CD4-positive, alpha-beta memory T cell (primary cell): ENCODE measurements at regions not wholly inside any gene's neighbourhood (a gene's known extent, or its start where the extent isn't known, plus 50 kb on each side); places are given as distances from the start of the nearest gene placed in this dataset.
A peak's percentile ranks its signal among the peaks of the same experiment; 100 is the strongest.

ENCODE experiments used
- CTCF ChIA-PET: fragments of 350-600 bp; sonication (Branson Sonifier 250); formaldehyde crosslinking; loops from one replicate; lab custom pipeline; 2021; ENCODE audit warnings: inconsistent platforms; ENCODE audit not compliant: partially characterized antibody; lab: Charles Lee
- POLR2A ChIA-PET: fragments of 350-600 bp; sonication (Branson Sonifier 250); formaldehyde crosslinking; loops from one replicate; lab custom pipeline; 2021; ENCODE audit not compliant: partially characterized antibody; lab: Charles Lee
- DNase-seq, 5 donors: peaks; one replicate each; pipeline versions ENCODE4 v3.0.0 to v3.0.0-alpha.2; 2020 to 2022; ENCODE audit warnings: mixed read lengths in 1 of 5
- H3K27ac ChIP-seq: one replicate; pipeline ENCODE4 v1.7.0; 2013; ENCODE audit warnings: low read depth, low read length
- H3K27me3 ChIP-seq: 2 replicates; pipeline ENCODE4 v1.7.0; 2013; ENCODE audit warnings: mild to moderate bottlenecking, low read length, moderate library complexity; ENCODE audit not compliant: insufficient read depth
- H3K36me3 ChIP-seq: 2 replicates; pipeline ENCODE4 v1.7.0; 2013; ENCODE audit warnings: mild to moderate bottlenecking, low read length, moderate library complexity; ENCODE audit not compliant: insufficient read depth
- H3K4me1 ChIP-seq: 2 replicates; pipeline ENCODE4 v1.7.0; 2013; ENCODE audit warnings: mild to moderate bottlenecking, low read length, moderate library complexity; ENCODE audit not compliant: insufficient read depth
- H3K4me3 ChIP-seq, 2 donors: one replicate each; pipeline ENCODE4 v1.7.0; 2013; ENCODE audit warnings: low read length in 2 of 2, mild to moderate bottlenecking in 1 of 2
- H3K9me3 ChIP-seq, 2 donors: one replicate each; pipeline ENCODE4 v1.7.0; 2013; ENCODE audit warnings: low read length in 2 of 2, control low read depth in 1 of 2; ENCODE audit not compliant: control insufficient read depth in 1 of 2
- H3K27ac Mint-ChIP-seq, 7 donors: one replicate each; pipeline ENCODE4 v1.8.0; 2020 to 2021; ENCODE audit warnings: mixed read lengths in 7 of 7, mild to moderate bottlenecking in 6 of 7, inconsistent platforms in 3 of 7, moderate library complexity in 3 of 7
- H3K27me3 Mint-ChIP-seq, 2 donors: one replicate each; pipeline ENCODE4 v1.8.0; 2020 to 2021; ENCODE audit warnings: mixed read lengths in 2 of 2
- H3K36me3 Mint-ChIP-seq, 2 donors: one replicate each; pipeline ENCODE4 v1.8.0; 2020 to 2021; ENCODE audit warnings: mixed read lengths in 2 of 2, inconsistent platforms in 1 of 2, mild to moderate bottlenecking in 1 of 2
- H3K4me1 Mint-ChIP-seq, 4 donors: one replicate each; pipeline ENCODE4 v1.8.0; 2020 to 2021; ENCODE audit warnings: mixed read lengths in 4 of 4, mild to moderate bottlenecking in 1 of 4
- H3K4me3 Mint-ChIP-seq, 8 donors: one replicate each; pipeline ENCODE4 v1.8.0; 2020 to 2021; ENCODE audit warnings: mixed read lengths in 8 of 8, mild to moderate bottlenecking in 7 of 8, moderate library complexity in 6 of 8, inconsistent platforms in 3 of 8
- H3K9me3 Mint-ChIP-seq, 8 donors: one replicate each; pipeline ENCODE4 v1.8.0; 2020 to 2021; ENCODE audit warnings: mixed read lengths in 8 of 8, mild to moderate bottlenecking in 5 of 8, inconsistent platforms in 3 of 8, moderate library complexity in 1 of 8
- intact Hi-C: fragments of 100-400 bp; cut with micrococcal nuclease; formaldehyde crosslinking; loops from one replicate; pipeline ENCODE4 v1.15.1; 2023

DNA sequence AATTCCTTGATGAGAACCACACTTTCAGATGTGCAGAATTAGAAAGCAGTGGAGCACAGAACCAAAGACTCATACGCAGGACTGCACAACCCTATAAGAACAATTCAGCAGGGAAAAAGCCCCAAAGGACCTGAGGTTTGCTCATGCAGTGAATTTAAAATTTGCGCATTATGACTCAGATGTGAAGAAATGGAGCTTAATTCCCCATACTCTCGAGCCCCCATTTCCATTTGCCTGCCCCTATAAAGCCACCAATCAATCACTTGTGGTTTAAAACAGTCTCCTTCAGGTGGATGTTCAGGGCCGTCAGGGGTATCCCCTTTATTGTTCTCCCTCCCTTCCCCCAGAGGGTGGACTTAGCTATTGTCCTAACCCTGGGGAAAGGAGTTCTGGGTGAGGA, 221.2 kb downstream of the IGSF11 start:
- Histone ChIP-seq H3K9me3 (no peaks in the 10 kb centered on the region), H3K4me3 (no peak overlapping the region), H3K27ac (no peak overlapping the region), H3K36me3 (no peaks in the 10 kb centered on the region), H3K27me3 (no peaks in the 10 kb centered on the region), H3K4me1 (no peaks in the 10 kb centered on the region)
- ChIA-PET CTCF (no interaction called here), POLR2A (no interaction called here)
- intact Hi-C loops = no loop called here
- DNase-seq = no peak
- peaks cover 3 to 4% of the 10 kb centered on the region in 2 donors for H3K27me3 Mint-ChIP-seq
- no peaks in the 10 kb centered on the region for H3K36me3 Mint-ChIP-seq
- no peak overlapping the region for H3K27ac Mint-ChIP-seq
- peaks cover 0 to 4% (median under 1%) of the 10 kb centered on the region in 4 donors for H3K4me1 Mint-ChIP-seq
- no peaks in the 10 kb centered on the region for H3K9me3 Mint-ChIP-seq
- H3K4me3 Mint-ChIP-seq = no peak overlapping the region

DNA sequence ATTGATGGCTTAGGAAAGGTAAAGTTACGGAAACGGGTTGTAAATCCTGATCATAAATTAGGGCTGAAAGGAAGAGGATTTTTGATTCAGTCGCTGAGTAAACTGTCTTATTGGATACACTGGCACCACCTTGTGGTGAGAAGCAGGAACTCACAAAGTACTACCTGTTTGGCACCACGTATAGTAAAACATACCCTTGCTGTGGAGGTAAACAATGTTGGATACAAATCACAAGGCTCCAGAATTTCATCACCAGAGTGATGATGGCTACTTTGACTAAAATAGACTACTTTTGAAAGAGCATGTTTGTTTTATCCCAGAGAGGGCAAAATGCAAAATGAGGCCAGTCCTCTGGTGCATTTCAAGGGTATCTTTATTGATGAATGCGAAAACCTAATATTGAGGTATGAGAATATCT, 216.9 kb downstream of the IGSF11 start:
- Mint-ChIP-seq H3K27me3 (peaks cover 2 to 3% of the 10 kb centered on the region in 2 donors), H3K9me3 (no peaks in the 10 kb centered on the region), H3K4me3 (no peak overlapping the region), H3K36me3 (no peaks in the 10 kb centered on the region), H3K4me1 (peaks cover 0 to 4% (median 0%) of the 10 kb centered on the region in 4 donors), H3K27ac (no peak overlapping the region)
- peak in 4 of 5 donors; percentile 15 to 43 (median 29) for DNase-seq
- Histone ChIP-seq H3K27me3 (no peaks in the 10 kb centered on the region), H3K36me3 (no peaks in the 10 kb centered on the region), H3K4me3 (no peak overlapping the region), H3K4me1 (no peaks in the 10 kb centered on the region), H3K27ac (no peak overlapping the region), H3K9me3 (no peaks in the 10 kb centered on the region)
- CTCF ChIA-PET = interaction anchor here (1.0 to 1.6 kb wide), 4 partner anchors 9 to 35 kb away, joined by 3 to 5 read pairs (median 4); no protein-coding TSS in a partner anchor
- POLR2A ChIA-PET = no interaction called here
- intact Hi-C loops = no loop called here

DNA sequence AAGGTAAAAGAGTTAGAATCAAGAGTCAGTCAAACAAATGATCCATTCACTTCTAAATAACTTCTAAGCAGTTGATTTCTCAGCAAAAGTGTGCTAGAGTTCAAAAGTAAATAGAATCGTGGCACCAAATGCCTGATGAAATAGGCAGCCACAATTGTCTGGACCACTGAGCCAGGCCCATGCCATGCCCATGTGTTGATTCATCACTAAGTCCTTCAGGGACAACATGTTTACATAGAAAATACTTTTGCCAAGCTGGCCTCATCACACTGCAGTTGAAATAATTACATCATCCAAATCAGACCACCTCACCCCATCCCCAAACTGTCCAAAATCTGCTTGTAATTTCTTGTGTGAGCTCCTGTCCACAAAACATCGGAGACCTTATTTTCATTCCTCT, 216.3 kb downstream of the IGSF11 start:
- Histone ChIP-seq H3K27ac (no peak overlapping the region), H3K4me1 (no peaks in the 10 kb centered on the region), H3K36me3 (no peaks in the 10 kb centered on the region), H3K27me3 (no peaks in the 10 kb centered on the region), H3K4me3 (no peak overlapping the region), H3K9me3 (no peaks in the 10 kb centered on the region)
- intact Hi-C loops = no loop called here
- Mint-ChIP-seq H3K27me3 (peaks cover 0 to 3% of the 10 kb centered on the region in 2 donors), H3K9me3 (no peaks in the 10 kb centered on the region), H3K27ac (no peak overlapping the region), H3K36me3 (no peaks in the 10 kb centered on the region), H3K4me1 (peaks cover 0 to 4% (median 0%) of the 10 kb centered on the region in 4 donors), H3K4me3 (no peak overlapping the region)
- CTCF ChIA-PET = interaction anchor here (1.1 to 1.6 kb wide), 3 partner anchors 8 to 13 kb away, joined by 3 to 5 read pairs (median 5); no protein-coding TSS in a partner anchor
- POLR2A ChIA-PET = no interaction called here
- no peak for DNase-seq

DNA sequence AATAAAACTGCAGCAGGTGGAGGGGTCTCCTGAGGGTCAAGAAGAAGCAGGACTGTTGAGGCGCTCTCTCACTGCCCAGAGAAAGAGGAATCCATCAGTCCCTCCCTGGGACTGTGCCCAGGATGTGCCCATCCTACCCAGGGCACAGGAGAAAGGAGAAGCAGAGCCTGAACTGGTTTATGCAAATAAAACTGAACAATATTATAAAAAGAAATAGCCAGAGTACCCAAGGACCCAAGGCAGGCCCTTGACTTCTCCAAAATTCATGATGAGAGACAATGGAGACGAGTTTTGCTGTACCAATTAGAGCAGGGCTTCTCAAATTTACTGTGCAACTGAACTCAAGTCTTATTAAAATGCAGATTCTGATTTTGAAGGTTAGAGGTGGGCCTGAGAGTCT, 211.0 kb downstream of the IGSF11 start:
- CTCF ChIA-PET = no interaction called here
- peaks cover 0 to under 1% (median 0%) of the 10 kb centered on the region in 8 donors for H3K9me3 Mint-ChIP-seq
- H3K27ac Mint-ChIP-seq = no peak overlapping the region
- H3K9me3 ChIP-seq = no peaks in the 10 kb centered on the region
- intact Hi-C loops = no loop called here
- no peak for DNase-seq
- peaks cover 6 to 10% of the 10 kb centered on the region in 2 donors for H3K27me3 Mint-ChIP-seq
- H3K36me3 Mint-ChIP-seq = no peaks in the 10 kb centered on the region
- no peak overlapping the region for H3K4me3 Mint-ChIP-seq
- POLR2A ChIA-PET = no interaction called here
- no peaks in the 10 kb centered on the region for H3K27me3 ChIP-seq
- no peaks in the 10 kb centered on the region for H3K36me3 ChIP-seq
- H3K4me1 ChIP-seq = no peaks in the 10 kb centered on the region
- H3K27ac ChIP-seq = no peak overlapping the region
- H3K4me1 Mint-ChIP-seq = no peaks in the 10 kb centered on the region
- H3K4me3 ChIP-seq = no peak overlapping the region

DNA sequence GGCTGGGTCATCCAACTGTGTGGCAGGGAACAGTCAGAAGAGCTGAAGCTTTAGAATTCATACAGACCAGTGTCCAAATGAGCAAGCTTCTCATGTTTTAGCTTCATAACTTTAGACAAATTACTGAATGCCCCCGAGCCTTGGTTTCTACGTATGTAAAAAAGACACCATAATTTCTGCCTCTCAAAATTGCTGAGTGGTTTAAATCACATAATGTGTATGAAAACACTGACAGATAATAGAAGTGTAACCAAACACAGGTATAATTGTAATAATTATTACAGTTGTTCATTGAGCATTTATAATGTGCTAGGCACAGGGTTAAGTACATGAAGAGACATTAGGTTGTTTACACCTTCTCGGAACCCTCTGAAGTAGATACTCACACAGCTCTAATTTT, 207.2 kb downstream of the IGSF11 start:
- POLR2A ChIA-PET = no interaction called here
- no peaks in the 10 kb centered on the region for H3K4me1 Mint-ChIP-seq
- no peak overlapping the region for H3K4me3 Mint-ChIP-seq
- DNase-seq = no peak
- no peak overlapping the region for H3K27ac ChIP-seq
- no peak overlapping the region for H3K27ac Mint-ChIP-seq
- CTCF ChIA-PET = interaction anchor here (1.7 kb wide), 1 partner anchor 9 kb away, joined by 5 read pairs; no protein-coding TSS in a partner anchor
- no peaks in the 10 kb centered on the region for H3K27me3 ChIP-seq
- peaks cover 0 to 2% (median 0%) of the 10 kb centered on the region in 8 donors for H3K9me3 Mint-ChIP-seq
- peaks cover 10 to 12% of the 10 kb centered on the region in 2 donors for H3K27me3 Mint-ChIP-seq
- no peak overlapping the region for H3K4me3 ChIP-seq
- H3K4me1 ChIP-seq = no peaks in the 10 kb centered on the region
- H3K36me3 Mint-ChIP-seq = no peaks in the 10 kb centered on the region
- H3K36me3 ChIP-seq = no peaks in the 10 kb centered on the region
- H3K9me3 ChIP-seq = no peaks in the 10 kb centered on the region
- intact Hi-C loops = no loop called here

DNA sequence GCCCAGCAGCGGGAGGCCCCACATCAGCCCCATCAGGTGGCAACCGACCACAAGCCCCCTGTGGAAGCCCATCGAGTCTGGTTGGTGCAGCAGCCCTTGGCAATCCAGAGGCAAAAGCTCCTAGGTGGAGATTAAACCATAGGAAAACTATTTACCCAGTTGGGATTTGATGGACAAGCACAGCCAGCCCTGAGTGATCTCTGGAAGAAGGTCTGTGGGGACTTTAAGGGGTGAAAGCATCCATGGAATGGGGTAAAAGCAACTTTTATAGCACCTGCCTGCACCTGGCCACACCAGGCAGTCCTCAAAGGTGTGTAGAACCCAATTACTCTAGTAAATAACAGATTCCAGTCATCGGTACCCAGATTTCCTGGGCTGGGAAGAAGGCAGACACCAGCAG, 206.3 kb downstream of the IGSF11 start:
- no peak for DNase-seq
- Mint-ChIP-seq H3K27me3 (peaks cover 10 to 12% of the 10 kb centered on the region in 2 donors), H3K4me1 (no peaks in the 10 kb centered on the region), H3K4me3 (no peak overlapping the region), H3K36me3 (no peaks in the 10 kb centered on the region), H3K27ac (no peak overlapping the region), H3K9me3 (peaks cover 0 to 2% (median 0%) of the 10 kb centered on the region in 8 donors)
- no peaks in the 10 kb centered on the region for H3K4me1 ChIP-seq
- H3K27me3 ChIP-seq = no peaks in the 10 kb centered on the region
- ChIA-PET CTCF (no interaction called here), POLR2A (no interaction called here)
- no peaks in the 10 kb centered on the region for H3K9me3 ChIP-seq
- no peak overlapping the region for H3K4me3 ChIP-seq
- intact Hi-C loops = no loop called here
- H3K36me3 ChIP-seq = no peaks in the 10 kb centered on the region
- no peak overlapping the region for H3K27ac ChIP-seq

DNA sequence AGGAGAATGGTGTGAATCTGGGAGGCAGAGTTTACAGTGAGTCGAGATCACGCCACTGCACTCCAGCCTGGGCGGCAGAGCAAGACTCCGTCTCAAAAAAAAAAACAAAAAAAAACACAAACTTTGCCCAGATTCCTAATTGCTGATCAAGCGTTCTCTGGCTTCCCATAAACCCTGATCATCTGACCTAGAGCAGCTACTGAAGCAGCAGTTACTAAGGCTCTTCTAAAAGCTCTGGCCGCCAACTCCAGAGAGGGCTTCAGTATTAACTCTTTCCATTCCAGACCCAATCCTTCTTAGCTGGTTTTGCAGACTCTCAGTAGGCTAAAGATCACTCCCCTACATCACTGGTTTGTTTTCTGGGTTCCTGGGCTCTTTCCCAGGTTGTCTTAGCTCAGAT, 201.6 kb downstream of the IGSF11 start:
- H3K4me1 ChIP-seq = no peaks in the 10 kb centered on the region
- Mint-ChIP-seq H3K4me3 (no peak overlapping the region), H3K27me3 (peaks cover 10 to 14% of the 10 kb centered on the region in 2 donors), H3K27ac (no peak overlapping the region), H3K36me3 (no peaks in the 10 kb centered on the region), H3K9me3 (peaks cover 1 to 11% (median 3%) of the 10 kb centered on the region in 8 donors), H3K4me1 (no peaks in the 10 kb centered on the region)
- CTCF ChIA-PET = no interaction called here
- intact Hi-C loops = no loop called here
- no peaks in the 10 kb centered on the region for H3K27me3 ChIP-seq
- POLR2A ChIA-PET = no interaction called here
- no peaks in the 10 kb centered on the region for H3K9me3 ChIP-seq
- H3K4me3 ChIP-seq = no peak overlapping the region
- no peaks in the 10 kb centered on the region for H3K36me3 ChIP-seq
- DNase-seq = no peak
- H3K27ac ChIP-seq = no peak overlapping the region
